ENCODE measurements at regions not wholly inside any gene's neighbourhood (a gene's known extent, or its start where the extent isn't known, plus 50 kb on each side); places are given as distances from the start of the nearest gene placed in this dataset.

- Mint-ChIP-seq H3K4me1 (no peaks in the 10 kb centered on the region), H3K4me3 (no peak overlapping the region), H3K27ac (no peak overlapping the region), H3K27me3 (ENCODE audit: low read depth) (no peaks in the 10 kb centered on the region), H3K36me3 (no peaks in the 10 kb centered on the region), H3K9me3 (no peaks in the 10 kb centered on the region)
- TF ChIP-seq CTCF (IDR thresholded peaks at IDR 0.05; ENCODE audit: unreplicated experiment) = no peak
- no peak for DNase-seq (ENCODE audit: low spot score in 2 of 2, unreplicated experiment in 2 of 2)
Measured at GRCh38 chr2:138389063-138389462, 112.5 kb upstream of the SPOPL start.

GRCh38 chr2:138390316-138390945 lies 111.1 kb upstream of the SPOPL start:
- Mint-ChIP-seq H3K27me3 (ENCODE audit: low read depth) (no peaks in the 10 kb centered on the region), H3K27ac (no peak overlapping the region), H3K36me3 (no peaks in the 10 kb centered on the region), H3K4me1 (no peaks in the 10 kb centered on the region), H3K9me3 (no peaks in the 10 kb centered on the region), H3K4me3 (no peak overlapping the region)
- no peak for TF ChIP-seq CTCF (IDR thresholded peaks at IDR 0.05; ENCODE audit: unreplicated experiment)
- DNase-seq (ENCODE audit: low spot score in 2 of 2, unreplicated experiment in 2 of 2) = no peak

- Mint-ChIP-seq H3K27ac (no peak overlapping the region), H3K4me1 (no peaks in the 10 kb centered on the region), H3K9me3 (peaks cover 1% of the 10 kb centered on the region), H3K27me3 (ENCODE audit: low read depth) (no peaks in the 10 kb centered on the region), H3K4me3 (no peak overlapping the region), H3K36me3 (no peaks in the 10 kb centered on the region)
- no peak for TF ChIP-seq CTCF (IDR thresholded peaks at IDR 0.05; ENCODE audit: unreplicated experiment)
- no peak for DNase-seq (ENCODE audit: low spot score in 2 of 2, unreplicated experiment in 2 of 2)
Measured at GRCh38 chr2:138391946-138392345, 109.6 kb upstream of the SPOPL start.

DNA sequence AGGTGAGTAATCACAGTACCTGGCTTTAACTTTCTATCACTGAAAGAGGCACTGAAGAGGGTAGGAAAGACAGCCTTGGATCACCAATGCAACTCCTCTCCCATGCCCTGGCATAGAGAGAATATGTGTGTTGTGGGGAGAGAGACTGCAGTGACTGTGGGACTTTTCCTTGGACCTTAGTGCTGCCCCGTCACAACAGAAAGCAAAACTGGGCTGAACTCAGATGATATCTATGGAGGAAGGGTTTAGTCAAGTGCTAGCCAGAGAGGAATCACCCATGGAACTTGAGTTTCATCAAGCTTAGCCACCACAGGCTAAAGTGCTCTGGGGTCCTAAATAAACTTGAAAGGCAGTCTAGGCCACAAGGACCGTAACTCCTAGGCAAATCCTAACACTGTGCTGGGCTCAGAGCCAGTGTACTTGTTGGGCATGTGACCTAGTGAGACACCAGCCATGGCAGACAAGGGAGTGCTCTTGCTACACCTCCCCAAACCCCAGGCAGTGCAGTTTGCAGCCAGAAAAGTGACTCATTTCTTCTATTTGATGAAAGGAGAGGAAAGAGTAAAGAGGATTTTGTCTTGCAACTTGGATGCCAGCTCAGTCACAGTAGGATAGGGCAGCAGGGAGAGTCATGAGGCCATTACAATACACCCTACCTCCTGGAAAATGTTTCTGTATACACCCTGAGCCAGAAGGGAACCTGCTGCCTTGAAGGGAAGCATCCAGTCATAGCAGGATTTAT lies 105.8 kb upstream of the SPOPL start:
- Mint-ChIP-seq H3K4me3 (no peak overlapping the region), H3K27me3 (ENCODE audit: low read depth) (no peaks in the 10 kb centered on the region), H3K4me1 (no peaks in the 10 kb centered on the region), H3K9me3 (peaks cover 31% of the 10 kb centered on the region), H3K36me3 (peaks cover 2% of the 10 kb centered on the region), H3K27ac (no peak overlapping the region)
- TF ChIP-seq CTCF (IDR thresholded peaks at IDR 0.05; ENCODE audit: unreplicated experiment) = no peak
- no peak for DNase-seq (ENCODE audit: low spot score in 2 of 2, unreplicated experiment in 2 of 2)

- H3K27ac Mint-ChIP-seq = no peak overlapping the region
- no peaks in the 10 kb centered on the region for H3K27me3 Mint-ChIP-seq (ENCODE audit: low read depth)
- no peaks in the 10 kb centered on the region for H3K4me1 Mint-ChIP-seq
- TF ChIP-seq CTCF (IDR thresholded peaks at IDR 0.05; ENCODE audit: unreplicated experiment) = no peak
- DNase-seq (ENCODE audit: low spot score in 2 of 2, unreplicated experiment in 2 of 2) = no peak
- H3K9me3 Mint-ChIP-seq = peaks cover 42% of the 10 kb centered on the region
- peaks cover 10% of the 10 kb centered on the region for H3K36me3 Mint-ChIP-seq
- no peak overlapping the region for H3K4me3 Mint-ChIP-seq
Measured at GRCh38 chr2:138396843-138397242, 104.7 kb upstream of the SPOPL start.
